Spleen (tissue), 7 donors: ENCODE measurements at regions not wholly inside any gene's neighbourhood (a gene's known extent, or its start where the extent isn't known, plus 50 kb on each side); places are given as distances from the start of the nearest gene placed in this dataset.

Experiments
- POLR2A ChIP-seq, 3 donors: fragments of 450-650 bp; IDR thresholded peaks; one replicate each; pipeline ENCODE4 v1.5.1; 2017; ENCODE audit warnings: antibody characterized with exemption in 3 of 3, mild to moderate bottlenecking in 1 of 3
- POLR2AphosphoS5 ChIP-seq, 3 donors: sonication (generic); formaldehyde crosslinking; IDR thresholded peaks; one replicate each; pipeline ENCODE4 v1.5.1; 2017; ENCODE audit warnings: antibody characterized with exemption in 3 of 3
- TF ChIP-seq, protein P1 (sequence below), 11 experiments: fragments of 200-600 bp in 7 of 11; fragments of 450-650 bp in 4 of 11; sonication (generic) in 4 of 11; IDR thresholded peaks in 8 of 11; conservative IDR thresholded peaks in 3 of 11; 1 replicate in 7 of 11; 2 replicates in 4 of 11; pipeline versions ENCODE4 v1.4.0 to v1.8.0; 2016 to 2021; ENCODE audit warnings: antibody characterized with exemption in 11 of 11, inconsistent platforms in 4 of 11, mild to moderate bottlenecking in 1 of 11
- donor health status: DM: no; HTN: no; CAD: no; lungs with moderate emphysema.
- donor health status: DM: no; HTN: no; CAD: no.
- donor health status: DM: no; HTN: no; CAD: no.

DNA sequence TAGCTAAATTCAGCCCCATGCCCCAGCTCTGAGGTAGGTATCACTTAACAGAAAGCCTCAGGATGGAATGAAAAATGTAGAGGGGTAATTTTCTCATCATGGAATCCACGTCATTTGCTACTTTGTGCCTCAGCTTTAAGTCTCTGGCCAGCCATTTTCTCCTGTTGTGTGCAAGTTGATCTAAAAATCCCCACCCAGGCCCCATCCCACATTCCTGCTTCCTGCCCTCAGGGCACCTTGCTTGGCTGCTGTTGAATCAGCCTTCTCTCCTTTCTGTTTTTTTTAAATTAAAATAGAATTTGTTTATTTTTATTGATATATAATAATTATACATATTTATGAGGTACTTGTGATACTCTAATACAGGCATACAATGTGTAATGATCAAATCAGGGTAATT is 179.9 kb upstream of the TSHZ3 start:
- TF ChIP-seq, protein P1, sequence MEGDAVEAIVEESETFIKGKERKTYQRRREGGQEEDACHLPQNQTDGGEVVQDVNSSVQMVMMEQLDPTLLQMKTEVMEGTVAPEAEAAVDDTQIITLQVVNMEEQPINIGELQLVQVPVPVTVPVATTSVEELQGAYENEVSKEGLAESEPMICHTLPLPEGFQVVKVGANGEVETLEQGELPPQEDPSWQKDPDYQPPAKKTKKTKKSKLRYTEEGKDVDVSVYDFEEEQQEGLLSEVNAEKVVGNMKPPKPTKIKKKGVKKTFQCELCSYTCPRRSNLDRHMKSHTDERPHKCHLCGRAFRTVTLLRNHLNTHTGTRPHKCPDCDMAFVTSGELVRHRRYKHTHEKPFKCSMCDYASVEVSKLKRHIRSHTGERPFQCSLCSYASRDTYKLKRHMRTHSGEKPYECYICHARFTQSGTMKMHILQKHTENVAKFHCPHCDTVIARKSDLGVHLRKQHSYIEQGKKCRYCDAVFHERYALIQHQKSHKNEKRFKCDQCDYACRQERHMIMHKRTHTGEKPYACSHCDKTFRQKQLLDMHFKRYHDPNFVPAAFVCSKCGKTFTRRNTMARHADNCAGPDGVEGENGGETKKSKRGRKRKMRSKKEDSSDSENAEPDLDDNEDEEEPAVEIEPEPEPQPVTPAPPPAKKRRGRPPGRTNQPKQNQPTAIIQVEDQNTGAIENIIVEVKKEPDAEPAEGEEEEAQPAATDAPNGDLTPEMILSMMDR (IDR thresholded peaks at IDR 0.05 in 8 of 11, conservative IDR thresholded peaks at IDR 0.05 in 3 of 11), result no peak
- no peak for TF ChIP-seq POLR2A (IDR thresholded peaks at IDR 0.05)
- TF ChIP-seq POLR2AphosphoS5 (IDR thresholded peaks at IDR 0.05), result no peak
